H1 (cell line): ENCODE measurements at regions not wholly inside any gene's neighbourhood (a gene's known extent, or its start where the extent isn't known, plus 50 kb on each side); places are given as distances from the start of the nearest gene placed in this dataset.

Source experiments
- EP300 ChIP-seq, 2 experiments: IDR thresholded peaks; 1 replicate in 1 of 2; 2 replicates in 1 of 2; pipeline ENCODE4 v1.6.1; 2011 to 2012; ENCODE audit warnings: low read depth in 2 of 2, low read length in 2 of 2, mild to moderate bottlenecking in 2 of 2, borderline replicate concordance in 1 of 2, inconsistent platforms in 1 of 2, moderate library complexity in 1 of 2
- JUND ChIP-seq: IDR thresholded peaks from 2 replicates; pipeline ENCODE4 v1.6.1; 2011; ENCODE audit warnings: mild to moderate bottlenecking, improper control_type of control experiment, low read length
- POLR2AphosphoS5 ChIP-seq: IDR thresholded peaks from 2 replicates; pipeline ENCODE4 v1.6.1; 2011; ENCODE audit warnings: low read depth, low read length
- RXRA ChIP-seq: IDR thresholded peaks from 2 replicates; pipeline ENCODE4 v1.6.1; 2011; ENCODE audit warnings: low read depth, mild to moderate bottlenecking, low read length, moderate library complexity; ENCODE audit not compliant: insufficient read depth
- SIN3A ChIP-seq, 2 experiments: IDR thresholded peaks in 1 of 2; conservative IDR thresholded peaks in 1 of 2; 2 replicates each; pipeline ENCODE4 v1.6.1; 2011 to 2012; ENCODE audit warnings: low read length in 2 of 2, improper control_type of control experiment in 1 of 2, low read depth in 1 of 2, mild to moderate bottlenecking in 1 of 2
- TF ChIP-seq, protein P1 (sequence below), 3 experiments: IDR thresholded peaks; 1 replicate in 2 of 3; 2 replicates in 1 of 3; pipeline versions ENCODE4 v1.5.1 to v1.6.1; 2011; ENCODE audit warnings: low read length in 3 of 3, mild to moderate bottlenecking in 3 of 3, inconsistent platforms in 2 of 3, low read depth in 1 of 3, moderate library complexity in 1 of 3; ENCODE audit not compliant: insufficient read depth in 1 of 3; ENCODE audit errors: control extremely low read depth in 1 of 3
- TF ChIP-seq, protein P2 (sequence below): IDR thresholded peaks from 2 replicates; pipeline ENCODE4 v1.6.1; 2011; ENCODE audit warnings: low read length, improper control_type of control experiment

DNA sequence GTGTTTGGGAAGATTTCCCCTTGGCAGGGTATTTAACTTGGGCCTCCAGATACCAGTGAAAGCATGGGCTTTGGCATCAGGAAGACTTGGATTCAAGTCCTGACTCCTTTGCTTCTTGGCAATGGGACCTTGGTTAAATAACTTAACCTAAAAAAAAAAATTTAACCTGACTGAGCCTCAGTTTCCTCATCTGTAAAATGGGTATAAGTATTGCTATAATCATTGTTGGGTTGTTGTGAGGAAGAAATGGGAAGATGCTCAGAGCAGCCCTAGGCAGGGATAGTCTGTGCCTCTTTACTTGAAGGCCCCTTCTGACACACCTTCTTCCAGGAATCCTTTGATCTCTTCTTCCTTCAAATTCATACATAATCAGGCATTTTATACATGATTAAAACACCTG, 70.3 kb downstream of the ZCCHC12 start:
- TF ChIP-seq EP300 (IDR thresholded peaks at IDR 0.05; ENCODE audit: borderline replicate concordance in 1 of 2, low read depth in 2 of 2, low read length in 2 of 2), result no peak
- TF ChIP-seq, protein P1, sequence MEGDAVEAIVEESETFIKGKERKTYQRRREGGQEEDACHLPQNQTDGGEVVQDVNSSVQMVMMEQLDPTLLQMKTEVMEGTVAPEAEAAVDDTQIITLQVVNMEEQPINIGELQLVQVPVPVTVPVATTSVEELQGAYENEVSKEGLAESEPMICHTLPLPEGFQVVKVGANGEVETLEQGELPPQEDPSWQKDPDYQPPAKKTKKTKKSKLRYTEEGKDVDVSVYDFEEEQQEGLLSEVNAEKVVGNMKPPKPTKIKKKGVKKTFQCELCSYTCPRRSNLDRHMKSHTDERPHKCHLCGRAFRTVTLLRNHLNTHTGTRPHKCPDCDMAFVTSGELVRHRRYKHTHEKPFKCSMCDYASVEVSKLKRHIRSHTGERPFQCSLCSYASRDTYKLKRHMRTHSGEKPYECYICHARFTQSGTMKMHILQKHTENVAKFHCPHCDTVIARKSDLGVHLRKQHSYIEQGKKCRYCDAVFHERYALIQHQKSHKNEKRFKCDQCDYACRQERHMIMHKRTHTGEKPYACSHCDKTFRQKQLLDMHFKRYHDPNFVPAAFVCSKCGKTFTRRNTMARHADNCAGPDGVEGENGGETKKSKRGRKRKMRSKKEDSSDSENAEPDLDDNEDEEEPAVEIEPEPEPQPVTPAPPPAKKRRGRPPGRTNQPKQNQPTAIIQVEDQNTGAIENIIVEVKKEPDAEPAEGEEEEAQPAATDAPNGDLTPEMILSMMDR (IDR thresholded peaks at IDR 0.05; ENCODE audit: control extremely low read depth in 1 of 3, insufficient read depth in 1 of 3, low read depth in 1 of 3, low read length in 3 of 3), result no peak
- TF ChIP-seq RXRA, result no peak
- TF ChIP-seq, protein P2, sequence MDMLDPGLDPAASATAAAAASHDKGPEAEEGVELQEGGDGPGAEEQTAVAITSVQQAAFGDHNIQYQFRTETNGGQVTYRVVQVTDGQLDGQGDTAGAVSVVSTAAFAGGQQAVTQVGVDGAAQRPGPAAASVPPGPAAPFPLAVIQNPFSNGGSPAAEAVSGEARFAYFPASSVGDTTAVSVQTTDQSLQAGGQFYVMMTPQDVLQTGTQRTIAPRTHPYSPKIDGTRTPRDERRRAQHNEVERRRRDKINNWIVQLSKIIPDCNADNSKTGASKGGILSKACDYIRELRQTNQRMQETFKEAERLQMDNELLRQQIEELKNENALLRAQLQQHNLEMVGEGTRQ, result no peak
- no peak for TF ChIP-seq JUND
- TF ChIP-seq SIN3A (conservative IDR thresholded peaks at IDR 0.05 in 1 of 2, IDR thresholded peaks at IDR 0.05 in 1 of 2; ENCODE audit: low read depth in 1 of 2, low read length in 2 of 2), result no peak
- TF ChIP-seq POLR2AphosphoS5, result no peak
